GM12878 (cell line): ENCODE measurements at regions not wholly inside any gene's neighbourhood (a gene's known extent, or its start where the extent isn't known, plus 50 kb on each side); places are given as distances from the start of the nearest gene placed in this dataset.

Experiments
- NRF1 ChIP-seq: conservative IDR thresholded peaks from 2 replicates; pipeline ENCODE4 v1.6.1; 2011; ENCODE audit warnings: mild to moderate bottlenecking, low read depth, low read length, improper control_type of control experiment
- RELB ChIP-seq: fragments of 450-650 bp; IDR thresholded peaks from 2 replicates; pipeline ENCODE4 v1.6.1; 2017; ENCODE audit warnings: low read depth, mild to moderate bottlenecking, moderate library complexity
- YY1 ChIP-seq: IDR thresholded peaks from 2 replicates; pipeline ENCODE4 v1.6.1; 2011; ENCODE audit warnings: low read depth, mild to moderate bottlenecking, low read length
- TF ChIP-seq, protein P1 (sequence below): IDR thresholded peaks from 2 replicates; pipeline ENCODE4 v1.6.1; 2012; ENCODE audit warnings: mild to moderate bottlenecking, low read depth, low read length
- TF ChIP-seq, protein P2 (sequence below): fragments of 450-650 bp; formaldehyde crosslinking; IDR thresholded peaks from 2 replicates; pipeline ENCODE4 v1.4.0; 2022; ENCODE audit warnings: mild to moderate bottlenecking, moderate library complexity

DNA sequence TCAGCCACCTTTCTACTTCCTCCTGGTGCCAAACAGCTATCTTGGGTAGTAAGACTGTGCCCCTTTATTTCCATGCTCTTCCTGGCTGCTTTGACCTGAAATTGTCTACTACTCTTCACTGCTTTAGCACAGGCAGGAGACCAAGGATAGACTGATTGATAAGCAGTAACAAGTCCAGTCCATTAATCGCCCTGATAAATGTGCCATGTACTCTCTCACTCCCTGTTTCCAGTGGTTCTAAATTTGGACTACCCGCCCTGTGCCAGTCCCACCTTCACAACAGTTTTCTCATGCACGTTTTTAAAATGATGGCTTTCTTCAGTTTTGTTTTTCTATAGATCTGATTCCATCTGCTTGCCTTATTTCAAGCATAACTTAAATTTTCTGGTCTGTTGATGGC is 189.6 kb upstream of the RBMS1 start (continued):
- TF ChIP-seq, protein P1, sequence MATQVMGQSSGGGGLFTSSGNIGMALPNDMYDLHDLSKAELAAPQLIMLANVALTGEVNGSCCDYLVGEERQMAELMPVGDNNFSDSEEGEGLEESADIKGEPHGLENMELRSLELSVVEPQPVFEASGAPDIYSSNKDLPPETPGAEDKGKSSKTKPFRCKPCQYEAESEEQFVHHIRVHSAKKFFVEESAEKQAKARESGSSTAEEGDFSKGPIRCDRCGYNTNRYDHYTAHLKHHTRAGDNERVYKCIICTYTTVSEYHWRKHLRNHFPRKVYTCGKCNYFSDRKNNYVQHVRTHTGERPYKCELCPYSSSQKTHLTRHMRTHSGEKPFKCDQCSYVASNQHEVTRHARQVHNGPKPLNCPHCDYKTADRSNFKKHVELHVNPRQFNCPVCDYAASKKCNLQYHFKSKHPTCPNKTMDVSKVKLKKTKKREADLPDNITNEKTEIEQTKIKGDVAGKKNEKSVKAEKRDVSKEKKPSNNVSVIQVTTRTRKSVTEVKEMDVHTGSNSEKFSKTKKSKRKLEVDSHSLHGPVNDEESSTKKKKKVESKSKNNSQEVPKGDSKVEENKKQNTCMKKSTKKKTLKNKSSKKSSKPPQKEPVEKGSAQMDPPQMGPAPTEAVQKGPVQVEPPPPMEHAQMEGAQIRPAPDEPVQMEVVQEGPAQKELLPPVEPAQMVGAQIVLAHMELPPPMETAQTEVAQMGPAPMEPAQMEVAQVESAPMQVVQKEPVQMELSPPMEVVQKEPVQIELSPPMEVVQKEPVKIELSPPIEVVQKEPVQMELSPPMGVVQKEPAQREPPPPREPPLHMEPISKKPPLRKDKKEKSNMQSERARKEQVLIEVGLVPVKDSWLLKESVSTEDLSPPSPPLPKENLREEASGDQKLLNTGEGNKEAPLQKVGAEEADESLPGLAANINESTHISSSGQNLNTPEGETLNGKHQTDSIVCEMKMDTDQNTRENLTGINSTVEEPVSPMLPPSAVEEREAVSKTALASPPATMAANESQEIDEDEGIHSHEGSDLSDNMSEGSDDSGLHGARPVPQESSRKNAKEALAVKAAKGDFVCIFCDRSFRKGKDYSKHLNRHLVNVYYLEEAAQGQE: no peak
- TF ChIP-seq YY1 (no peak), RELB (no peak), NRF1 (no peak)
- TF ChIP-seq, protein P2, sequence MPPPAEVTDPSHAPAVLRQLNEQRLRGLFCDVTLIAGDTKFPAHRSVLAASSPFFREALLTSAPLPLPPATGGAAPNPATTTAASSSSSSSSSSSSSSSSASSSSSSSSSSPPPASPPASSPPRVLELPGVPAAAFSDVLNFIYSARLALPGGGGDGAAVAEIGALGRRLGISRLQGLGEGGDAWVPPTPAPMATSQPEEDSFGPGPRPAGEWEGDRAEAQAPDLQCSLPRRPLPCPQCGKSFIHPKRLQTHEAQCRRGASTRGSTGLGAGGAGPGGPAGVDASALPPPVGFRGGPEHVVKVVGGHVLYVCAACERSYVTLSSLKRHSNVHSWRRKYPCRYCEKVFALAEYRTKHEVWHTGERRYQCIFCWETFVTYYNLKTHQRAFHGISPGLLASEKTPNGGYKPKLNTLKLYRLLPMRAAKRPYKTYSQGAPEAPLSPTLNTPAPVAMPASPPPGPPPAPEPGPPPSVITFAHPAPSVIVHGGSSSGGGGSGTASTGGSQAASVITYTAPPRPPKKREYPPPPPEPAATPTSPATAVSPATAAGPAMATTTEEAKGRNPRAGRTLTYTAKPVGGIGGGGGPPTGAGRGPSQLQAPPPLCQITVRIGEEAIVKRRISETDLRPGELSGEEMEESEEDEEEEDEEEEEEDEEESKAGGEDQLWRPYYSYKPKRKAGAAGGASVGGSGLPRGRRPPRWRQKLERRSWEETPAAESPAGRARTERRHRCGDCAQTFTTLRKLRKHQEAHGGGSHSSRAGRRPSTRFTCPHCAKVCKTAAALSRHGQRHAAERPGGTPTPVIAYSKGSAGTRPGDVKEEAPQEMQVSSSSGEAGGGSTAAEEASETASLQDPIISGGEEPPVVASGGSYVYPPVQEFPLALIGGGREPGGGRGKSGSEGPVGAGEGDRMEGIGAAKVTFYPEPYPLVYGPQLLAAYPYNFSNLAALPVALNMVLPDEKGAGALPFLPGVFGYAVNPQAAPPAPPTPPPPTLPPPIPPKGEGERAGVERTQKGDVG (CRISPR knock-in tag): no peak
